K562 (cell line): ENCODE measurements at regions not wholly inside any gene's neighbourhood (a gene's known extent, or its start where the extent isn't known, plus 50 kb on each side); places are given as distances from the start of the nearest gene placed in this dataset.

ENCODE experiments used
- CTBP1 ChIP-seq: fragments of 450-650 bp; IDR thresholded peaks from 2 replicates; pipeline ENCODE4 v1.6.1; 2016; ENCODE audit warnings: borderline replicate concordance
- EP300 ChIP-seq: IDR thresholded peaks from 2 replicates; pipeline ENCODE4 v1.6.1; 2012; ENCODE audit warnings: low read length, improper control_type of control experiment
- FOXJ3 ChIP-seq: sonication (generic); formaldehyde crosslinking; IDR thresholded peaks from 2 replicates; pipeline ENCODE4 v1.4.0; 2020; ENCODE audit warnings: mild to moderate bottlenecking, missing genetic modification reagents
- GATA2 ChIP-seq: sonication (generic); formaldehyde crosslinking; IDR thresholded peaks from 2 replicates; pipeline ENCODE4 v1.4.0; 2020; ENCODE audit warnings: mild to moderate bottlenecking, missing genetic modification reagents
- KAT7 ChIP-seq: sonication (generic); formaldehyde crosslinking; IDR thresholded peaks from 2 replicates; pipeline ENCODE4 v1.8.0; 2022; ENCODE audit warnings: missing genetic modification reagents, mild to moderate bottlenecking, borderline replicate concordance
- NBN ChIP-seq: fragments of 450-650 bp; IDR thresholded peaks from 2 replicates; pipeline ENCODE4 v1.6.1; 2016; ENCODE audit warnings: low read depth, mild to moderate bottlenecking
- NCOA2 ChIP-seq, 2 experiments: fragments of 450-650 bp; IDR thresholded peaks; 2 replicates each; pipeline ENCODE4 v1.6.1; 2018; ENCODE audit warnings: mild to moderate bottlenecking in 2 of 2, moderate library complexity in 1 of 2; ENCODE audit not compliant: partially characterized antibody in 2 of 2
- NRF1 ChIP-seq, 2 experiments: fragments of 450-650 bp; IDR thresholded peaks in 1 of 2; conservative IDR thresholded peaks in 1 of 2; 2 replicates each; pipeline ENCODE4 v1.6.1; 2014; ENCODE audit warnings: mild to moderate bottlenecking in 2 of 2
- POLR2A ChIP-seq: fragments of 450-650 bp; conservative IDR thresholded peaks from 2 replicates; pipeline ENCODE4 v1.6.1; 2016
- POLR2G ChIP-seq: fragments of 200-400 bp; formaldehyde crosslinking; IDR thresholded peaks from 2 replicates; pipeline ENCODE4 v1.6.1; 2017; ENCODE audit warnings: low read depth, mild to moderate bottlenecking, antibody characterized with exemption, low read length, moderate library complexity
- SOX6 ChIP-seq: fragments of 450-650 bp; IDR thresholded peaks from 2 replicates; pipeline ENCODE4 v1.6.1; 2014; ENCODE audit warnings: mild to moderate bottlenecking
- TBP ChIP-seq: optimal IDR thresholded peaks from 2 replicates; pipeline ENCODE3; 2011; ENCODE audit warnings: low read depth, low read length, improper control_type of control experiment
- TCF7L2 ChIP-seq: fragments of 150-350 bp; IDR thresholded peaks from 2 replicates; pipeline ENCODE4 v1.6.1; 2016; ENCODE audit warnings: low read depth, mild to moderate bottlenecking, low read length, moderate library complexity
- TRIM28 ChIP-seq: fragments of 450-650 bp; IDR thresholded peaks from 2 replicates; pipeline ENCODE4 v1.6.1; 2017
- ZC3H4 ChIP-seq: sonication (generic); formaldehyde crosslinking; IDR thresholded peaks from 2 replicates; pipeline ENCODE4 v1.9.0; 2021; ENCODE audit warnings: missing genetic modification reagents, borderline replicate concordance
- ZNF253 ChIP-seq: fragments of 250-450 bp; sonication (Bioruptor Pico); conservative IDR thresholded peaks from 2 replicates; pipeline ENCODE4 v1.6.1; 2021; ENCODE audit warnings: mild to moderate bottlenecking
- ZNF551 ChIP-seq: fragments of 250-450 bp; sonication (Bioruptor Pico); IDR thresholded peaks from 2 replicates; pipeline ENCODE4 v1.5.0; 2021; ENCODE audit warnings: mild to moderate bottlenecking, moderate library complexity
- TF ChIP-seq, protein P1 (sequence below): sonication (generic); formaldehyde crosslinking; IDR thresholded peaks from 2 replicates; pipeline ENCODE4 v1.8.0; 2022; ENCODE audit warnings: mild to moderate bottlenecking, missing genetic modification reagents
- TF ChIP-seq, protein P2 (sequence below): IDR thresholded peaks from 2 replicates; pipeline ENCODE4 v1.6.1; 2011; ENCODE audit warnings: borderline replicate concordance, low read depth, mild to moderate bottlenecking, moderate library complexity, low read length; ENCODE audit not compliant: insufficient read depth, poor library complexity, severe bottlenecking
- TF ChIP-seq, protein P3 (sequence below): IDR thresholded peaks from 2 replicates; pipeline ENCODE4 v1.6.1; 2014; ENCODE audit warnings: antibody characterized with exemption
- TF ChIP-seq, protein P4 (sequence below): fragments of 450-650 bp; IDR thresholded peaks from 2 replicates; pipeline ENCODE4 v1.6.1; 2016; ENCODE audit warnings: mild to moderate bottlenecking

DNA sequence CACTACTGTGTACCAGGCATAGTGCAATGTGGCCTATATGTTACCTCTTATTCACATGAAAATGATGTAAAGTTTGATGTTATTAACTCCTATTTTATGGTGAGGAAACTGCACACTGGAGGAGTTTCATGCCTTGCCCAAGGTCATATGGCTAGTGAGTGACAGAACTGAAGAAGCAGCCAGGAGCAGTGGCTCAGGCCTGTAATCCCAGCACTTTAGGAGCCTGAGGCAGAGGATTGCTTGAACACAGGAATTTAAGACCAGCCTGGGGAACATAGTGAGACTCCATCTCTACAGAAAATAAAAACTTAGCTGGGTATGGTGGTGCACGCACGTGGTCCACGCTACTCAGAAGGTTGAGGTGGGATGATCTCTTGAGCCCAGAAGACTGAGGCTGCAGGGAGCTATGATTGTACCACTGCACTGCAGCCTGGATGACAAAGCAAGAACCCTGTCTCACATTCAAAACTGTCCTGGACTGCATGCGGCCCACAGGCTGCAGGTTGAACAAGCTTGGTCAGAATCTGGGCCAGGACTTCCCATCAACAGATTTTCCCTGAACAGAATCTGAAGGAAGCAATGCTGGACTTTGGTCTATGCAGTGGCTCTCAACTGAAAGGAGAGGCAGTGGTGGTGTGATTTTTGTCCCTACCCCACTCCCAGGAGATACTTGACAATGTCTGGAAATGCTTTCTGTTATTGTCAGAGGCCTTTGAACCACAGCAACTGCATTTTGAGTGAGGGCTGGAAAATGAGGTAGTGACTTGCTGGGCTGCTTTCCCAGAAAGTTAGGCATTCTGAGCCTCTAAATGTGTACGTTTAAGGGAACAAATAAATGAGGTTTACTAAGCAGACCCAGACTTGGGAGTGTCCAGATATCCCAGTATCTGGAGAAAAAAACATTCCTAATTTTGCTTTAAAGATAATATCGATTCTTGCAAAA, 479.5 kb downstream of the TMEM114 start (continued):
- TF ChIP-seq, protein P1, sequence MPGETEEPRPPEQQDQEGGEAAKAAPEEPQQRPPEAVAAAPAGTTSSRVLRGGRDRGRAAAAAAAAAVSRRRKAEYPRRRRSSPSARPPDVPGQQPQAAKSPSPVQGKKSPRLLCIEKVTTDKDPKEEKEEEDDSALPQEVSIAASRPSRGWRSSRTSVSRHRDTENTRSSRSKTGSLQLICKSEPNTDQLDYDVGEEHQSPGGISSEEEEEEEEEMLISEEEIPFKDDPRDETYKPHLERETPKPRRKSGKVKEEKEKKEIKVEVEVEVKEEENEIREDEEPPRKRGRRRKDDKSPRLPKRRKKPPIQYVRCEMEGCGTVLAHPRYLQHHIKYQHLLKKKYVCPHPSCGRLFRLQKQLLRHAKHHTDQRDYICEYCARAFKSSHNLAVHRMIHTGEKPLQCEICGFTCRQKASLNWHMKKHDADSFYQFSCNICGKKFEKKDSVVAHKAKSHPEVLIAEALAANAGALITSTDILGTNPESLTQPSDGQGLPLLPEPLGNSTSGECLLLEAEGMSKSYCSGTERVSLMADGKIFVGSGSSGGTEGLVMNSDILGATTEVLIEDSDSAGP: no peak
- peak; percentile 69 for TF ChIP-seq TBP
- TF ChIP-seq ZNF551 (CRISPR knock-in tag): 0 out of 2 replicates have a peak, but pooled peaks have one; percentile 27
- 0 out of 2 replicates have a peak, but pooled peaks have one; percentile 15 for TF ChIP-seq TRIM28
- 0 out of 2 replicates have a peak, but pooled peaks have one; percentile 44 for TF ChIP-seq POLR2G
- TF ChIP-seq CTBP1: peak; percentile 48
- 0 out of 2 replicates have a peak, but pooled peaks have one; percentile 20 for TF ChIP-seq SOX6
- TF ChIP-seq GATA2 (CRISPR knock-in tag): no peak
- TF ChIP-seq EP300: peak; percentile 43; the same call in 1 of the 2 replicates
- TF ChIP-seq TCF7L2: no peak
- no peak for TF ChIP-seq FOXJ3 (CRISPR knock-in tag)
- peak; percentile 84; the same call in 1 of the 2 replicates for TF ChIP-seq NBN
- TF ChIP-seq, protein P2, sequence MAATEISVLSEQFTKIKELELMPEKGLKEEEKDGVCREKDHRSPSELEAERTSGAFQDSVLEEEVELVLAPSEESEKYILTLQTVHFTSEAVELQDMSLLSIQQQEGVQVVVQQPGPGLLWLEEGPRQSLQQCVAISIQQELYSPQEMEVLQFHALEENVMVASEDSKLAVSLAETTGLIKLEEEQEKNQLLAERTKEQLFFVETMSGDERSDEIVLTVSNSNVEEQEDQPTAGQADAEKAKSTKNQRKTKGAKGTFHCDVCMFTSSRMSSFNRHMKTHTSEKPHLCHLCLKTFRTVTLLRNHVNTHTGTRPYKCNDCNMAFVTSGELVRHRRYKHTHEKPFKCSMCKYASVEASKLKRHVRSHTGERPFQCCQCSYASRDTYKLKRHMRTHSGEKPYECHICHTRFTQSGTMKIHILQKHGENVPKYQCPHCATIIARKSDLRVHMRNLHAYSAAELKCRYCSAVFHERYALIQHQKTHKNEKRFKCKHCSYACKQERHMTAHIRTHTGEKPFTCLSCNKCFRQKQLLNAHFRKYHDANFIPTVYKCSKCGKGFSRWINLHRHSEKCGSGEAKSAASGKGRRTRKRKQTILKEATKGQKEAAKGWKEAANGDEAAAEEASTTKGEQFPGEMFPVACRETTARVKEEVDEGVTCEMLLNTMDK: no peak
- TF ChIP-seq, protein P3, sequence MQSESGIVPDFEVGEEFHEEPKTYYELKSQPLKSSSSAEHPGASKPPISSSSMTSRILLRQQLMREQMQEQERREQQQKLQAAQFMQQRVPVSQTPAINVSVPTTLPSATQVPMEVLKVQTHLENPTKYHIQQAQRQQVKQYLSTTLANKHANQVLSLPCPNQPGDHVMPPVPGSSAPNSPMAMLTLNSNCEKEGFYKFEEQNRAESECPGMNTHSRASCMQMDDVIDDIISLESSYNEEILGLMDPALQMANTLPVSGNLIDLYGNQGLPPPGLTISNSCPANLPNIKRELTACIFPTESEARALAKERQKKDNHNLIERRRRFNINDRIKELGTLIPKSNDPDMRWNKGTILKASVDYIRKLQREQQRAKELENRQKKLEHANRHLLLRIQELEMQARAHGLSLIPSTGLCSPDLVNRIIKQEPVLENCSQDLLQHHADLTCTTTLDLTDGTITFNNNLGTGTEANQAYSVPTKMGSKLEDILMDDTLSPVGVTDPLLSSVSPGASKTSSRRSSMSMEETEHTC: no peak
- TF ChIP-seq POLR2A: peak; percentile 81
- TF ChIP-seq, protein P4, sequence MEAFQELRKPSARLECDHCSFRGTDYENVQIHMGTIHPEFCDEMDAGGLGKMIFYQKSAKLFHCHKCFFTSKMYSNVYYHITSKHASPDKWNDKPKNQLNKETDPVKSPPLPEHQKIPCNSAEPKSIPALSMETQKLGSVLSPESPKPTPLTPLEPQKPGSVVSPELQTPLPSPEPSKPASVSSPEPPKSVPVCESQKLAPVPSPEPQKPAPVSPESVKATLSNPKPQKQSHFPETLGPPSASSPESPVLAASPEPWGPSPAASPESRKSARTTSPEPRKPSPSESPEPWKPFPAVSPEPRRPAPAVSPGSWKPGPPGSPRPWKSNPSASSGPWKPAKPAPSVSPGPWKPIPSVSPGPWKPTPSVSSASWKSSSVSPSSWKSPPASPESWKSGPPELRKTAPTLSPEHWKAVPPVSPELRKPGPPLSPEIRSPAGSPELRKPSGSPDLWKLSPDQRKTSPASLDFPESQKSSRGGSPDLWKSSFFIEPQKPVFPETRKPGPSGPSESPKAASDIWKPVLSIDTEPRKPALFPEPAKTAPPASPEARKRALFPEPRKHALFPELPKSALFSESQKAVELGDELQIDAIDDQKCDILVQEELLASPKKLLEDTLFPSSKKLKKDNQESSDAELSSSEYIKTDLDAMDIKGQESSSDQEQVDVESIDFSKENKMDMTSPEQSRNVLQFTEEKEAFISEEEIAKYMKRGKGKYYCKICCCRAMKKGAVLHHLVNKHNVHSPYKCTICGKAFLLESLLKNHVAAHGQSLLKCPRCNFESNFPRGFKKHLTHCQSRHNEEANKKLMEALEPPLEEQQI: no peak
- TF ChIP-seq KAT7 (CRISPR knock-in tag): 0 out of 2 replicates have a peak, but pooled peaks have one; percentile 63
- no peak for TF ChIP-seq ZNF253
- TF ChIP-seq NCOA2 (IDR thresholded peaks at IDR 0.05; ENCODE audit: partially characterized antibody in 2 of 2): no peak
- TF ChIP-seq NRF1 (conservative IDR thresholded peaks at IDR 0.05 in 1 of 2, IDR thresholded peaks at IDR 0.05 in 1 of 2): peak in 1 of 2 experiments; percentile 38; a peak in 1 of 4 replicates
- TF ChIP-seq ZC3H4 (CRISPR knock-in tag): peak; percentile 59; the same call in 1 of the 2 replicates
